NCI-H82 treated with DMSO at 0.1 percent for 48 hours (cell line): ENCODE measurements at regions not wholly inside any gene's neighbourhood (a gene's known extent, or its start where the extent isn't known, plus 50 kb on each side); places are given as distances from the start of the nearest gene placed in this dataset.

Experiments
- DNase-seq: peaks from one replicate; lab custom pipeline; 2025; ENCODE audit not compliant: unreplicated experiment; lab: John Stamatoyannopoulos, UW

DNA sequence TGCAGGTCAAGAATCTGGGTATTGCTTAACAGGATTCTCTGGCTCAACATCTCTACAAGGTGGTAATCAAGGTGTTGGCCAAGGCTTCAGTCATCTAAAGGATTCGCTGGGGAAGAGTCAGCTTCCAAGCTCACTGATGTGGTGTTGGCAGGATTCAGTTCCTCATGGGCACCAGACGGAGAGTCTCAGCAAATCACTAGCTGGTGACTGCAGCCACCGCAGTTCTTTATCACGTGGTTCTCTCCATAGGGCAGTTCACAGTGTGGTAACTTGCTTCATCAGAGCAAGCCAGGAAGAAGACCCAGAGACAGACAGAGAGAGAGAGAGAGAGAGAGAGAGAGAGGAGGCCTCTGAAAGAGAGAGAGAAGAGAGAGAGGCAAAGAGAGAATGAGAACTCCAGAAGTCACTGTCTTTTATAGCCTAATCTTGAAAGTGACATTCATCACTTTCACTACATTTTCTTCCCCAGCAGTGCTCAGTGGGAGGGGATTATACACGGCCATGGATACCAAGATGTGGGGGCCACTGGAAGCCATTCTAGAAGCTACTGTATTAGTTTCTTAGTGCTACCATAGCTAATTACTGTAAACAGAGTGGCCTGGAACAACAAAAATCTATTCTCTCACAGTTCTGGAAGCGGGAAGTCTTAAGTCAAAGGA is 109.2 kb upstream of the SMIM23 start:
- no peak for DNase-seq

DNA sequence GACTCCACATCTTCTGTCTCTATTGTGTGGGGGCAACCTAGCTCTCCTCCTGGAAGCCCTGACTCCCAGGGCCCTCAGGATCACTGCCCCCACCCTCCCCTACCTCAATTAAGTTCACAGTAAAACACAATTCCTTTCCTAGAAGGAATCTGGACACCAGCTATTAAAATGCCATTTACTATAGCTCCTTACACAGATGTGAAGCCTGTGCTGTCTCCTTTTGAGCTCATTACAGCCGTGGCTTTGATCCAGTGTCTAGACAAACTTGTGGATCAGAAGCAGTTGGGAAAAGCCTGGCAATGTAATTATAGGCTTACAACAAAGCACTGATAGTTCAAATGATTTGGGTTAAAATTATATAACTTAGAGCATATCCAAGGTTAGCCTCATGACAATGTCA is 107.0 kb upstream of the SMIM23 start:
- DNase-seq, result peak; percentile 3

DNA sequence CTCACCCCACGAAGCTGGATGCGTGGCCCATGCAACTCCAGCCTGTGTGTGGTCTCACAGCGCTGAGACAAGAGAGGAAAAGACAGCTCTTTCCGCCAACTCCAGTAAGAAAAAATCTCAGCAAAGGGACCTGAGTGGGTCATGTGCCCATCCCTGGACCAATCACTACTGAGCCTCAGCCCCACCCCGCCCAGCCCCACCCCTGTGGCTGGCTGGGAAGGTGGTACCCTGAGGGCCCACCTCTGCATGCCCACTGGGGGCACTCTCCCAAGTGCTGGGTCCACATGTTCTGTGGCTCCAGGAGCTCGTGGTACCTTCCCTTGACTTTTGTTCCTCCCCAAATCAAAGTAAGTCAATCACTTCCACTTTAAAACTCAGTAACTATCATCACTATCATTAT is 105.1 kb upstream of the SMIM23 start:
- no peak for DNase-seq

DNA sequence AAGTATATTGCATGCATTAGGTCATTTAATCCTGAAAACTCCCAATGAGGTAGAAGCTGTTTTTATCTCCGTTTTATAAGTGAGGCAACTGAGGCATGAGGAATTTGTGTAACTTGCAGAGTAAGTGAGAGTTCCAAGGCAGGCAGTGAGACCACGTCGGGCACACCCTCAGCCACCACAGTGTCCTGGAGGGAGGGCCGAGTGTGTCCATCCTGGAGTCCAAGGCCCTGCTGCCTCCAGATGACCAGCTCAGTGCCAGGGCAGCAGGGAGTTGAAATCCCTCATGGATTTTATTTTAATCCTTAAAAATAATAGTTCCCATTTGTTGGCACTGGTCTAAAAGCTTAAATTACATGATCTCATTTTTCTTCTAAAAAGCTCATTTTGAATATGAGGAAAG is 104.6 kb upstream of the SMIM23 start:
- no peak for DNase-seq

DNA sequence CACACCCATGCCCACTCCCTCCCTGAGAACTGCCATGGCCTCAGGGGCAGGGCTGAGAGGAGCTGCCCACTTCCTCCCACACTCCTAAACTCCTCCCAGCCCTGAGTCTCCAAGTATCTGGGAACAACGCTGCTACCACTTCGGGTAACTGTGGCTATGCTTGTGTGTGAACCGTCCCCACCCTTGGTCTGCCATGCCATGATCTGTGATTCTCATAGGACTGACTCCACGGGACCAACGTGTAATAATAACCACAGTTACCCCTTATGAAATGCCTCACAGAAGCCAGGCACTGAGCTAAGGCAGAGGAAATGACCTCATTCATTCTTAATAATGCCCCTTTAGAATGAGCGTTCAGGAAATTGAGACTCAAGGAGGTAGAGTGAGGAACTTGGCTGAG is 103.9 kb upstream of the SMIM23 start:
- no peak for DNase-seq

DNA sequence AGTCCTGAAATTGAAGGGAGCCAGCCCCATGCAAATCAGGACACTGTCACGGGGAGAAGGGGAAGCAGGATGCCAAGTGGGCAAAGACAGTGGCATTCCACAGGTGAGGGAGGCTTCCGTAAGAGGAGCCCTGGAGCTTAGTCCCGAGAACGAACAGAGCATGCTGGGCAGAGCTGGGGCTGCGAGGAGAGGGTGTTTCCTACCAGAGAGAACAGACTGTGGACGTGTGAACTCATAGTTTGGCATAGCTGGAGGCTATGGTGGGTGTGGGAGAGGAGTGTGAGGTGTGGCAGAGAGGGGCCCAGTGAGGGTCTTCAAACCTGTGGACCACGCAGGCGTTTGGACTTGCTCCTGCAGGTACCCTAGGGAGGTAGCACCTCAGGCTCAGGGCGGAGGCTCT is 102.8 kb upstream of the SMIM23 start:
- no peak for DNase-seq

DNA sequence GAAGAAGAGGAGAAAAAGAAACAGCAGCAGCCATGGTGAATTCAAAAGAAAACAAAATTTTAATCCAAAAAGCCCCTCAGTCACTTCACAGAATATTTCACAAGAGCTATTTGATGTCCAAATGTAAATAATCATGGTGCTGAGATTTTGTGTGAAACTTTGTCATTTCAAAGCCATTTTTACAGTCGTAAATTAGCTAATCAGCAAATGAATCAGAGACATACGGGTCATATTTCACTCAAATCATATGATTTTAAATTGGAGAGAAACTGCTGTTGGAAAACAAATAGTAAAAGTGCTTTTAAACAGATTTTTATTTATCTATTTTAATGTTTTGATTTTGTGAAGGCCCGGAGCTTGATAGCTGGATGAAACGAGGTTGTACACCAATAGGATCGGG is 101.4 kb upstream of the SMIM23 start:
- no peak for DNase-seq

DNA sequence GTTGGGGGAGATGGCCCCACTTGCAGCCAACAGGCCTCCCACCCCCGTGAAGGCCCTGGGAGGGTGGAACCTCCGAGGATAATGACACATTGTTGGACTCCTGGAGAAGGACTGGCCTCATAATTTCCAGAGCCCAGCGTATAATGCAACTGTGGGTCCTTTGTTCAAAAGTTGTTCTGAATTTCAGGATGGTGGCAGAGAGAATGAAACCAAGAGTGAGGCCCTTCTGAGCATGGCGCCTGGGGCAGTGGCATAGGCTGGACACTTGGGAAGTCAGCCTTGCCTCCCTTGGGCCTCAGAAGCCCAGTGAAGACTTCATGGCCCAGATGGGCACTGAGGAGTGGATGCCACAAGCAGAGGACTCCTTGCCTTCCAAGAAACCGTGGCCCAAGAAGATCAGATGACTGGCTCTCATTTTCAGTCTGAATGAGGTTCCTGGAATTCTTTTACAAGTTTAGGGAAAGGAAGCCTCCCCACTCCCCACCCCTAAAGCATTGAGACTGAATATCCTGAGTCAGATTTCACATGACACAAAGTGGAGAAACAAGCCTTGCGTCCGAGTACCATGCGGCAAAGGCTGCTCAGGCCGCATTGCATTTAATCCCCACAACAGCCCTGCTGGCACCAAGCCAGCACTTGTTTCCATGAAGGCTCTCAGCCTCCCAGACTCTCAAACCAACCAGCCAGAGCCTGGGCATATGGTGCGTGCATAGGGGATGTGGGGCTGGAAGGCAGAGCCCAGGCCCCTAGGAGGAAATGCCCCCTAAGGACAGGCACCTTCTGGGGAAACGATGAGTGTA is 96.7 kb upstream of the SMIM23 start:
- DNase-seq, result peak; percentile 32

DNA sequence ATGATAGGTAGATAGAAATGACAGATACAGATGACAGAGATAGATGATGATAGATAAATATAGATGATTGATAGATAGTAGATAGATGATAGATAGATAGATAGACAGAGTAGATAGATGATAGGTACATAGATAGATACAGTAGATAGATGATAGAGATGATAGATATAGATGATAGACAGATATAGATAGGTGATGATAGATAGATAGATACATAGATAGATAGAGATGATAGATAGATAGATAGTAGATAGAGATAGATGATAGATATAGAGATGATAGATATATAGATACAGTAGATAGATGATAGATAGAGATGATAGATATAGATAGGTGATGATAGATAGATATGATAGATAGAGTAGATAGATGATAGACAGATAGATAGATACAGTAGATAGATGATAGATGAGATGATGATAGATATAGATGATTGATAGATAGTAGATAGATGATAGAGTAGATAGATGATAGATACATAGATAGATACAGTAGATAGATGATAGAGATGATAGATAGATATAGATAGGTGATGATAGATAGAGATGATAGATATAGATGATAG is 95.7 kb upstream of the SMIM23 start:
- DNase-seq, result no peak

DNA sequence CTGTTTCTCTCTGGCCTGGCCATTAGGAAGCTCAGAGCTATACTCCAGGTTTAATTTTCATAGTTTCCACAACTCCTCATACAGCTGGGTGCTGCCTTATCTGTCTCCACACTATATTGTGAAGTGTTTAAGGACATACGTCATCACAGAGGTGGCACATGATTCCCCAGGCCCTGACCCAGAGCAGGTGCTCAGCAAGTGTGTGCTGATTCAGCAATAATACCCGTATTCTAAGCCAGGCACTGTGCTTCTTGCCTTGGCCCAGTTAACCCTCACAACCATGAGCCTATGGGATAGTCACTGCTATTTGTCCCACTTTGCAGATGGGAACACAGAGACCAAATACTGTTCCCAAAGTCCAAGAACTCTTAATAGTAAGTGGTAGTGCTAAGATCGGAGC is 93.5 kb upstream of the SMIM23 start:
- DNase-seq, result no peak

DNA sequence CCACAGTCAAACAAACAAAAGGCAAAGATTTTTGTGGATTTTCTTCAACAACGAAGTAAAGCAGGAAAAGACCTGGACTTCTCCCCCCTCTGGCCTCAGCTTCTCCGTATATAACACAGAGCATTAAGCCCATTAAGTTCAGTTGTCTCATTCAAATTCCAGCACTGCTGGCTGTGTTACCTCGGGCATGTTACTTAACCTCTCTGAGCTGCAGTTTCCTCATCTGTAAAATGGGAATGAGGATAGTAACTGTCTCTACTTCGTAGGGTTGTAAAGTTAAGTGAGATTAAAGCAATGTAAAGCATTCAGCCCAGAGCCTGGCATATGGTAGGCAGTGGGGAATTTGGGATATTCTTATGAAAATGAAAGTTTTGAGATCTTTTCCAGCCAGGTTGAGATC is 92.7 kb upstream of the SMIM23 start:
- DNase-seq, result no peak

DNA sequence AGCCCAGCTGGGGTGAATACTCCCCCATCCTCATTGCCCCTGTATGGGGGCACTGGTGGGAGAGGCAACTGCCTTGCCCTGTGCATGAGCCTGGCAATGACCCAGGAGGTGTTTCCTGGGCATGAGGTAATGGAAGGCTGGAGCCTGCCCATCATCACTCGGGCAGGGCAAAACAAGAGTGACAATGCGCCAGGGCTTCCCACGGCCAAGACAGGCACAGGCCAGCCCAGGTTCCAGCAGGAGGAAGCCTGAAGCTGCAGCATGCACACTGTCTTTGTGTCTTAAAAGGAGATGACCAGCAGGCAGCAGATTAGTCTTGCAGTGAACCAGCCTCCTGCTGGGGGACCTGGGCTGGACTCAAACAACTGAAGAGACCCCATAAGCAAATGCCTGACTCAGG is 92.2 kb upstream of the SMIM23 start:
- DNase-seq, result no peak

DNA sequence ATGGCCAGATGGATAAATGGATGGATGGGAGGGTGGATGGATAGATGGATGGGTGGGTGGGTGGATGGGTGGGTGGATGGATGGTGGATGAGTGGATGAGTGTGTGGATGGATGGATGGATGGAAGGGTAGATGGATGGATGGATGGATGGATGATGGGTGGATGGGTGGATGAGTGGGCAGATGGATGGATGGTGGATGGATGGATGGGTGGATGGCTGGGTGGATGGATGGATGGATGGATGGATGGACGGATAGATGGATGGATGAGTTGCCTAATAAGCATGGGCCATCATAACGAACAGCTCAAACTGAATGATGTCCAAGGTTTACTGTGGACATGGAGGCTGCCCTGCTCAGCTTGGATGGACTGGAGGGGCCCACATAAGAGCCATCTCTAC is 89.8 kb upstream of the SMIM23 start:
- DNase-seq, result no peak

DNA sequence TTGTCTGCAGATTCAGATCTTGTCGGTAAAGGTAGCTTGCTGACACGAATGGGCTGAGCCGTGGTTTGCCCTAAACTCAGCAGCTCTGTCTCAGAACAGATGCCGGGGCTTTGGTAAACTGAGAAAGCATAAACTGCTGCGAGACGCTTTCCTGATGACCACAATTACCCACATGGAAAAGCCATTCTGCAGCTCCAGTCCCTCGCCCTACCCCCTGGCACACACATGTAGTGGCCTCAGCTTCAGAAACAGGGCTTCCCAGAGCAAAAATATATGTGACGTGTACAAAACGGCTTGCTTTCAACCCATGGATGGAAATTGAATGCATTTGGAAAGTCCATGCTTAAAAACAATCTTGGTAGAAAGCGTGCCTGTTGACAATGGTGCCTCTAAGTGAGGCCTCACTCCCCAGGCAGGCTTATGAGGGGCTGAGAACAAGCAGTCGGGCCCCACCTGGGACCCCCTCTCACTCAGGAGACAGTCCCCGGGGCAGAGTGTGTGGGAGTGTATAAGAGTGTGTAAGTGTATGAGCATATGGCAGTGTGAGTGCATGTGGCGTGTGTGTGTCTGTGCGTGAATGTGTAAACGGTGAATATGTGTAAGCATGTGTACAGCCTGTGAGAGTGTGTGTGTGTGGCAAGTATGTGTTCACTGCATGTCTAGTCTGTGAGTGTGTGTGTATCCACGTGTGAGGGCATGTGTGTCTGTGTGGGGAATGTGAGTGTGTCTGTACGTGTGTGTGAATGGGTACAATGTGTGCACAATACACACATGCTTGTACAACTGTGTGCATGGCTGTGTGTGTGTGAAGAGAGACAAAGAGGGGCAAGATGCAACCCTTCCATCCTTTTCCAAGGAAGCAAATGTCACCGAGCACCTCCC is 88.2 kb upstream of the SMIM23 start:
- DNase-seq, result no peak

DNA sequence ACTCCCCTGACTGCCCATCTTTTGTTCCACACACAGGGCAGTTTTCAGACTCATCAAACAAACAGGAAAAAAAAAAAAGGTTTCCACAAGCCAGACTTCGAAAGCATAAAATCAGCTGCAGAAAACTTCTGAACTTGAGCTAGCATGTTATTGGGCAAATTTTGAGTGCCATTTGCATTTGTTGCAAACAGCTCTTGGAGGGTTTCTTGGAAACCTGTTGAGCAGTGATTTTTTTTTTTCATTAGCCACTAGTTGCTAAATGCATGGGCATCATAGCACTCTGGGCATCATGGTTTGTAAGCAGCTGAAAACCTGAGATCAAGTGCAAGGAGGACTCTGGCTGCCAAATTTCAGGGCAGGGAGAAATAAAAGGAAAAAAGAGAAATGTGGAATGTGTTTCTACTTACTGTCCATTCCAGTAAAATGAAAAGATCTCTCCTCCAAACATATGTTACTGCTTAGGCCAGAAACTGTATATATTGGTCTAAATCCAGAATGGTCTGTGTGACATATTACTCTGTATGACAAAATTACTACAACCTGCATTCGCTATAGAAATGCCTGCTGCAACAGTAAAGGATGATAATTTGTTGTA is 85.2 kb upstream of the SMIM23 start:
- no peak for DNase-seq

DNA sequence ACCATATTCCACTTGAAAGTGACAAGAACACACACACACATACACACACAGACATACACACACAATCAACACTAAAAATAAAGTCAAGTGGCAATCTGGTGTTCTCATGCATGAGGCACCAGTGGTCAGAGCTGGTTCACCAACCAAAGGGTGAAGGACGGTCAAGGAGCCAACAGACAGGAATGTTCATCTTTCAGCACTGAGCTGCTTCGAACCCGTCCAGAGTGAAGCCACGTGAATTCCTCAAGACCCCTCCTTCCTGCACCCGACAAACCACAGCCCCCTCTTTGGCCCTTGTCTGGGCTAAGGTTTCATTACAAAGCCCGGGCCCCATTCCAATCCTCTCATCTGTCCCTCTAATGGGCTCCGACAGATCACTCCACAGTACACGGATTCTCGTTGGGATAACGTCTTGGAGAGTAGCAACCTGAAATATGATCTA is 84.5 kb upstream of the SMIM23 start:
- DNase-seq, result no peak

DNA sequence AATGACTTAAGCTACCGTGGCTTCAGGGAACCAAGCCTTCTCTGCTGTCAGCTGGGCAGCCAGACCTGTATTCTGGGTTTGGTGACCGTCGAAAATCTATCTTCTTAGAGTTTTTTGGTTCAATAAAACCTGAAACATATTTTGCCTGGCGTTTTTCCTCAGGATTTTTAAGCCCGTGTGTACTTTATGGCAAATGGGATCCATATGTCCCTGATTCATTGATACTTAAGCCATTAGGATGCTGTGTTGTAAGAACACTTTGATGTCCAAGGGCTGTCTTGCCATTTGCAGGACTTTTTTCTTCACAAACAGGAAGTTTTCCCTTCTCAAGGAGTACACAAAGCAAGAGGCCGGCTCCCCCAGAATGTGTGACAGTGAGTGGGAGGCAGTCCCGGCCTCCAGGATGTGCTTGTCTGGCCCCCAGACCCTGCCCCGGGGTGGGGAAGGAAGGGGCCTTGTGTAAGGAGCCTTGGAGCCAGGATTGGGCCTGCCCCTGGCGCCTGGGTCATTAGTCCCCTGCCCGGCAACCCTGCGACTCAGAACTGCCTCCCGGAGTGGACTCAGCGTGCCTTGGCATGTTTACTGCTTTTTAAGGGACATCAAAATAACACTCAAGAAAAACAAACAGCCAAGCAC is 83.4 kb upstream of the SMIM23 start:
- DNase-seq, result no peak

DNA sequence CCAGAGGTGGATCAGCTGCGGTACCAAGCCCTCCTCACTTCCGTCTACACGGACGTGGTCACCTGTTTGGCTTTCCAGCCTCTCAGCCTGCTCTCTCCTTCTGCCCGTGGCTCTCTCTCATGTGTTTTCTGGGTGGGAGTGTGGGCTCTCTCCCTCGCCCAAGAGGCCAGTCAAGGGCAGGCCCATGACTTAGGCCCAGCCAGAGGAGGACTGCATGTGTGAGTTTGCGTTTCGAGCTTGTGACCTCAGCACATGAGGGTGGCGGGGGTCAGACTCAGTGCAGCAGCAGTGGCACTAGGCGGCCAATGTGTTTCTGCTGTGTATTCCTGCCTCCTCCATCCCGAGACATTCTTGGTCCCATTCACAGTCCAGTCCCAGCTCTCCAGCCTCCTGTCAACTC is 82.5 kb upstream of the SMIM23 start:
- no peak for DNase-seq

DNA sequence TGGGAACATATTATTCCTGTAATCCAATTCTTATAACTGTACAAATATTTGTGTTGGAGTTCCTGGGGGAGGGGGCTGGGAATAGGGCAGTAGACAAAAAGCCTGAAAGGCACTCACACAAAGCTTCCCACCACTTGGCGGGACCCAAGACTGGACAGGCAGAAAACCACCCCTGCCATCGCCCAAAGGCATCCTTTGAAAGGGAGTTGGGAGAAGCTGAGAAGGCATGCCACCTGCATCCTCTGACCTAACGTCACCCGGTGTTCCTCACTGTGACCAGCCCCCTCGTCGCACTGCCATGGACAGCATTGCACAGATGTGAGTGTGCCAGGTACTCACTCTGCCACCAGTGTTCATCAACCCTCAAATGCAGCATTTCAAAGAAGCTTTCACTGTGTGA is 80.6 kb upstream of the SMIM23 start:
- DNase-seq, result no peak

DNA sequence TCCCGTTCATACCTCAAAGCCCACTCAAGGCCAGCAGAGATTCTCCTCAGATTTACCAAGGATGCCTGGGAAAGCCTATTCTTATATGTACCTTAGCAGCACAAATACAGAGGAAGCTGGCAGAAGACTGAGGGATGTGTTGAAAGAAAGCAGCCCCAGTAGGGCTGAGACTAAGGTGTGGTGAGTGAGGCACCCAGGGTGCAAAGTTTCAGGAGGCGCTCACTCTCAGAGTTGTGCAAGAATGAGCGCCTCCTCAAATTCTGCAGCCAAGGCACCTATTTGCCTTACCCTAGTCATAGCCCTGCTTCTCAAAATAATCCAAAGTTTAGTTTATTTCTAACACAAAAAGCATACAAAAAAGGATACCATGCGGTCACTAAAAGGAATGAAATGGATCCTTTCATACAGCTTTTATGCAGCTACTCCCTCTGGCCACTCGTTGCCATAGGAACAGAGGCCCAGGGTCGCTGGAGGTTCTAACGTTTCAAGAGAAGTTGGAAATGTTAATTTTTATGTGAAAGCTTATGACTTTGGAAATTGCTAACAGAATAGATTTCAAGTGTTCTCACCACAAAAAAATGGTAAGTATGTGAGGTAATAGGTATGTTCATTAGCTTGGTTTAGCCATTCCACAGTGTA is 79.7 kb upstream of the SMIM23 start:
- no peak for DNase-seq
